ENCODE measurements at regions not wholly inside any gene's neighbourhood (a gene's known extent, or its start where the extent isn't known, plus 50 kb on each side); places are given as distances from the start of the nearest gene placed in this dataset.

DNA sequence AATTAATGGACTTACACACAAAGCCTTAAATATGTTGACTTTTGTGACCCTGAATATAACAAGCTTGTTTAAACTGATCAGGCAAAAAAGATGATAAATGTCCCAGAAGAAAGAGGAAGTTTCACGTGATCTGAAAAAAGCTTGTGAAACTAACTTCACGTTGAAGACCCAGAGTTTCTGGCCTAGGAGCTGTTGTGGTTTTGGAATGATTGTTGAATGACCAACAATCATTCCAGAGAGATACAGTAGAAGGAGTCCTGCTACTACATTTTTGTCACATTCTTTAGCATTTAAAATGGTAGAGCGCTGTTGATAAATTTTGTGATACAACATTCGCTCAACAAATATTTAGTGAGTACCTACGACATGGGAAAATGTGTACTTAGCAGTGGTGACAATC is 143.1 kb upstream of the FBN2 start:
- Histone ChIP-seq H3K27me3 (ENCODE audit: insufficient read depth, low read length, poor library complexity) (no peaks in the 10 kb centered on the region), H3K27ac (ENCODE audit: low read length) (no peak overlapping the region), H3K4me2 (ENCODE audit: insufficient read depth, low read length) (no peak overlapping the region), H3K9ac (ENCODE audit: low read depth, low read length) (no peak overlapping the region), H3K9me3 (ENCODE audit: insufficient read depth, low read length, severe bottlenecking) (no peaks in the 10 kb centered on the region), H3K36me3 (ENCODE audit: insufficient read depth, low read length) (no peaks in the 10 kb centered on the region), H2AFZ (ENCODE audit: low read depth, low read length) (no peak overlapping the region), H3K4me1 (ENCODE audit: insufficient read depth, low read length) (no peaks in the 10 kb centered on the region), H3K4me3 (ENCODE audit: low read depth in 1 of 2, low read length in 2 of 2) (no peak overlapping the region), H4K20me1 (ENCODE audit: insufficient read depth, low read length) (no peaks in the 10 kb centered on the region), H3K79me2 (ENCODE audit: insufficient read depth, low read length) (no peaks in the 10 kb centered on the region)
- TF ChIP-seq, protein P1, sequence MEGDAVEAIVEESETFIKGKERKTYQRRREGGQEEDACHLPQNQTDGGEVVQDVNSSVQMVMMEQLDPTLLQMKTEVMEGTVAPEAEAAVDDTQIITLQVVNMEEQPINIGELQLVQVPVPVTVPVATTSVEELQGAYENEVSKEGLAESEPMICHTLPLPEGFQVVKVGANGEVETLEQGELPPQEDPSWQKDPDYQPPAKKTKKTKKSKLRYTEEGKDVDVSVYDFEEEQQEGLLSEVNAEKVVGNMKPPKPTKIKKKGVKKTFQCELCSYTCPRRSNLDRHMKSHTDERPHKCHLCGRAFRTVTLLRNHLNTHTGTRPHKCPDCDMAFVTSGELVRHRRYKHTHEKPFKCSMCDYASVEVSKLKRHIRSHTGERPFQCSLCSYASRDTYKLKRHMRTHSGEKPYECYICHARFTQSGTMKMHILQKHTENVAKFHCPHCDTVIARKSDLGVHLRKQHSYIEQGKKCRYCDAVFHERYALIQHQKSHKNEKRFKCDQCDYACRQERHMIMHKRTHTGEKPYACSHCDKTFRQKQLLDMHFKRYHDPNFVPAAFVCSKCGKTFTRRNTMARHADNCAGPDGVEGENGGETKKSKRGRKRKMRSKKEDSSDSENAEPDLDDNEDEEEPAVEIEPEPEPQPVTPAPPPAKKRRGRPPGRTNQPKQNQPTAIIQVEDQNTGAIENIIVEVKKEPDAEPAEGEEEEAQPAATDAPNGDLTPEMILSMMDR (IDR thresholded peaks at IDR 0.05; ENCODE audit: borderline replicate concordance, extremely low read depth, low read length, poor library complexity, severe bottlenecking): no peak
- no peak for TF ChIP-seq EZH2 (IDR thresholded peaks at IDR 0.05; ENCODE audit: borderline replicate concordance, low read depth, low read length, severe bottlenecking)
- DNase-seq (no peak), ATAC-seq (ENCODE audit: insufficient read depth, low read depth) (no peak)

- Histone ChIP-seq H3K4me1 (ENCODE audit: insufficient read depth, low read length) (no peaks in the 10 kb centered on the region), H3K9me3 (ENCODE audit: insufficient read depth, low read length, severe bottlenecking) (no peaks in the 10 kb centered on the region), H3K36me3 (ENCODE audit: insufficient read depth, low read length) (no peaks in the 10 kb centered on the region), H3K27me3 (ENCODE audit: insufficient read depth, low read length, poor library complexity) (no peaks in the 10 kb centered on the region), H3K79me2 (ENCODE audit: insufficient read depth, low read length) (no peaks in the 10 kb centered on the region), H4K20me1 (ENCODE audit: insufficient read depth, low read length) (no peaks in the 10 kb centered on the region), H3K9ac (ENCODE audit: low read depth, low read length) (no peak overlapping the region), H3K4me3 (ENCODE audit: low read depth in 1 of 2, low read length in 2 of 2) (no peak overlapping the region), H3K27ac (ENCODE audit: low read length) (no peak overlapping the region), H3K4me2 (ENCODE audit: insufficient read depth, low read length) (no peak overlapping the region), H2AFZ (ENCODE audit: low read depth, low read length) (no peak overlapping the region)
- TF ChIP-seq EZH2 (IDR thresholded peaks at IDR 0.05; ENCODE audit: borderline replicate concordance, low read depth, low read length, severe bottlenecking): no peak
- TF ChIP-seq, protein P1 (IDR thresholded peaks at IDR 0.05; ENCODE audit: borderline replicate concordance, extremely low read depth, low read length, poor library complexity, severe bottlenecking): no peak
- no peak for DNase-seq
- no peak for ATAC-seq (ENCODE audit: insufficient read depth, low read depth)
These were observed 143.9 kb upstream of the FBN2 start for GRCh38 chr5:128681764-128682592.

GRCh38 chr5:128682669-128683068 is 144.6 kb upstream of the FBN2 start:
- no peaks in the 10 kb centered on the region for H3K27me3 ChIP-seq (ENCODE audit: insufficient read depth, low read length, poor library complexity)
- no peak overlapping the region for H3K4me3 ChIP-seq (ENCODE audit: low read depth in 1 of 2, low read length in 2 of 2)
- no peak for DNase-seq
- no peaks in the 10 kb centered on the region for H3K9me3 ChIP-seq (ENCODE audit: insufficient read depth, low read length, severe bottlenecking)
- H3K4me1 ChIP-seq (ENCODE audit: insufficient read depth, low read length): no peaks in the 10 kb centered on the region
- H4K20me1 ChIP-seq (ENCODE audit: insufficient read depth, low read length): no peaks in the 10 kb centered on the region
- no peak for ATAC-seq (ENCODE audit: insufficient read depth, low read depth)
- H3K9ac ChIP-seq (ENCODE audit: low read depth, low read length): no peak overlapping the region
- H3K79me2 ChIP-seq (ENCODE audit: insufficient read depth, low read length): no peaks in the 10 kb centered on the region
- no peaks in the 10 kb centered on the region for H3K36me3 ChIP-seq (ENCODE audit: insufficient read depth, low read length)
- no peak overlapping the region for H2AFZ ChIP-seq (ENCODE audit: low read depth, low read length)
- no peak overlapping the region for H3K4me2 ChIP-seq (ENCODE audit: insufficient read depth, low read length)
- TF ChIP-seq, protein P1 (IDR thresholded peaks at IDR 0.05; ENCODE audit: borderline replicate concordance, extremely low read depth, low read length, poor library complexity, severe bottlenecking): no peak
- no peak for TF ChIP-seq EZH2 (IDR thresholded peaks at IDR 0.05; ENCODE audit: borderline replicate concordance, low read depth, low read length, severe bottlenecking)
- no peak overlapping the region for H3K27ac ChIP-seq (ENCODE audit: low read length)
